GM06990 (cell line): ENCODE measurements at regions not wholly inside any gene's neighbourhood (a gene's known extent, or its start where the extent isn't known, plus 50 kb on each side); places are given as distances from the start of the nearest gene placed in this dataset.

Experiments
- DNase-seq: peaks from one replicate; pipeline ENCODE4 v3.0.0-alpha.2; 2011; ENCODE audit not compliant: insufficient read length; ENCODE audit errors: extremely low read depth
- H3K27me3 ChIP-seq: replicated peaks from 2 replicates; pipeline ENCODE4 v1.6.0; 2011; ENCODE audit warnings: low read length; ENCODE audit not compliant: control insufficient read depth, insufficient read depth
- H3K36me3 ChIP-seq: 2 replicates; pipeline ENCODE4 v1.5.1; 2011; ENCODE audit warnings: low read length; ENCODE audit not compliant: control insufficient read depth, insufficient read depth
- H3K4me3 ChIP-seq: replicated peaks from 2 replicates; pipeline ENCODE4 v1.5.1; 2011; ENCODE audit warnings: low read depth, mild to moderate bottlenecking, control low read depth, low read length
- CTCF ChIP-seq: IDR thresholded peaks from 2 replicates; pipeline ENCODE4 v1.5.1; 2011; ENCODE audit warnings: low read length, control low read depth, mild to moderate bottlenecking, inconsistent platforms; ENCODE audit not compliant: insufficient read depth, poor library complexity, severe bottlenecking

GRCh38 chr9:90508940-90509339, 133.7 kb downstream of the DIRAS2 start:
- Histone ChIP-seq H3K4me3 (no peak overlapping the region), H3K27me3 (no peaks in the 10 kb centered on the region), H3K36me3 (no peaks in the 10 kb centered on the region)
- no peak for DNase-seq
- no peak for TF ChIP-seq CTCF

GRCh38 chr9:90511711-90512110, 130.9 kb downstream of the DIRAS2 start:
- DNase-seq, result no peak
- TF ChIP-seq CTCF, result no peak
- no peaks in the 10 kb centered on the region for H3K36me3 ChIP-seq
- H3K4me3 ChIP-seq, result no peak overlapping the region
- no peaks in the 10 kb centered on the region for H3K27me3 ChIP-seq

- DNase-seq, result no peak
- TF ChIP-seq CTCF, result no peak
- no peaks in the 10 kb centered on the region for H3K27me3 ChIP-seq
Observed at GRCh38 chr9:90514877-90515276, 127.7 kb downstream of the DIRAS2 start.

GRCh38 chr9:90515510-90515909, 127.1 kb downstream of the DIRAS2 start:
- no peak for DNase-seq
- H3K27me3 ChIP-seq, result no peaks in the 10 kb centered on the region
- H3K4me3 ChIP-seq, result no peak overlapping the region
- TF ChIP-seq CTCF, result no peak
- no peaks in the 10 kb centered on the region for H3K36me3 ChIP-seq

More at GRCh38 chr9:90514877-90515276, 127.7 kb downstream of the DIRAS2 start:
- Histone ChIP-seq H3K4me3 (no peak overlapping the region), H3K36me3 (no peaks in the 10 kb centered on the region)

GRCh38 chr9:90517103-90517502, 125.5 kb downstream of the DIRAS2 start:
- H3K27me3 ChIP-seq, result no peaks in the 10 kb centered on the region
- DNase-seq, result no peak
- H3K4me3 ChIP-seq, result no peak overlapping the region
- TF ChIP-seq CTCF, result no peak
- no peaks in the 10 kb centered on the region for H3K36me3 ChIP-seq
